OCI-LY7 (cell line): ENCODE measurements at regions not wholly inside any gene's neighbourhood (a gene's known extent, or its start where the extent isn't known, plus 50 kb on each side); places are given as distances from the start of the nearest gene placed in this dataset.

Experiments
- EZH2phosphoT487 ChIP-seq: fragments of 200-600 bp; sonication (generic); IDR thresholded peaks from 2 replicates; pipeline ENCODE4 v1.6.1; 2018; ENCODE audit warnings: low read depth, borderline replicate concordance, mild to moderate bottlenecking, mixed run types, antibody characterized with exemption, low read length, moderate library complexity, mixed read lengths
- TF ChIP-seq, protein P1 (sequence below): fragments of 200-600 bp; sonication (generic); conservative IDR thresholded peaks from 2 replicates; pipeline ENCODE4 v1.5.1; 2014; ENCODE audit warnings: mild to moderate bottlenecking, antibody characterized with exemption, low read length, moderate library complexity, mixed read lengths

GRCh38 chr5:42037379-42037932 is 112.4 kb downstream of the FBXO4 start:
- TF ChIP-seq, protein P1, sequence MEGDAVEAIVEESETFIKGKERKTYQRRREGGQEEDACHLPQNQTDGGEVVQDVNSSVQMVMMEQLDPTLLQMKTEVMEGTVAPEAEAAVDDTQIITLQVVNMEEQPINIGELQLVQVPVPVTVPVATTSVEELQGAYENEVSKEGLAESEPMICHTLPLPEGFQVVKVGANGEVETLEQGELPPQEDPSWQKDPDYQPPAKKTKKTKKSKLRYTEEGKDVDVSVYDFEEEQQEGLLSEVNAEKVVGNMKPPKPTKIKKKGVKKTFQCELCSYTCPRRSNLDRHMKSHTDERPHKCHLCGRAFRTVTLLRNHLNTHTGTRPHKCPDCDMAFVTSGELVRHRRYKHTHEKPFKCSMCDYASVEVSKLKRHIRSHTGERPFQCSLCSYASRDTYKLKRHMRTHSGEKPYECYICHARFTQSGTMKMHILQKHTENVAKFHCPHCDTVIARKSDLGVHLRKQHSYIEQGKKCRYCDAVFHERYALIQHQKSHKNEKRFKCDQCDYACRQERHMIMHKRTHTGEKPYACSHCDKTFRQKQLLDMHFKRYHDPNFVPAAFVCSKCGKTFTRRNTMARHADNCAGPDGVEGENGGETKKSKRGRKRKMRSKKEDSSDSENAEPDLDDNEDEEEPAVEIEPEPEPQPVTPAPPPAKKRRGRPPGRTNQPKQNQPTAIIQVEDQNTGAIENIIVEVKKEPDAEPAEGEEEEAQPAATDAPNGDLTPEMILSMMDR = no peak
- no peak for TF ChIP-seq EZH2phosphoT487
